Cerebellar cortex (tissue), 1 donor: ENCODE measurements at regions not wholly inside any gene's neighbourhood (a gene's known extent, or its start where the extent isn't known, plus 50 kb on each side); places are given as distances from the start of the nearest gene placed in this dataset.

Experiments
- DNase-seq: peaks from one replicate; pipeline ENCODE4 v3.0.0-alpha.2; 2015; ENCODE audit warnings: low spot score

GRCh38 chr6:137758661-137759060 is 108.4 kb upstream of the TNFAIP3 start:
- no peak for DNase-seq

- no peak for DNase-seq
These were observed 107.4 kb upstream of the TNFAIP3 start for GRCh38 chr6:137759624-137760023.

GRCh38 chr6:137761072-137761471 is 106.0 kb upstream of the TNFAIP3 start:
- no peak for DNase-seq

GRCh38 chr6:137761487-137761886 is 105.6 kb upstream of the TNFAIP3 start:
- no peak for DNase-seq

- no peak for DNase-seq
These were observed 104.6 kb upstream of the TNFAIP3 start for GRCh38 chr6:137762168-137763090.

- no peak for DNase-seq
These were observed 103.6 kb upstream of the TNFAIP3 start for GRCh38 chr6:137763436-137763835.

GRCh38 chr6:137763886-137764285 is 103.2 kb upstream of the TNFAIP3 start:
- DNase-seq, result no peak

- DNase-seq, result no peak
These were observed 102.6 kb upstream of the TNFAIP3 start for GRCh38 chr6:137764464-137764863.

- no peak for DNase-seq
These were observed 102.0 kb upstream of the TNFAIP3 start for GRCh38 chr6:137765059-137765458.

- no peak for DNase-seq
These were observed 100.3 kb upstream of the TNFAIP3 start for GRCh38 chr6:137766596-137767370.

- DNase-seq, result no peak
These were observed 99.6 kb upstream of the TNFAIP3 start for GRCh38 chr6:137767465-137767864.

- DNase-seq, result no peak
These were observed 99.0 kb upstream of the TNFAIP3 start for GRCh38 chr6:137767911-137768690.

GRCh38 chr6:137768935-137769334 is 98.1 kb upstream of the TNFAIP3 start:
- DNase-seq, result no peak

GRCh38 chr6:137769797-137770362 is 97.2 kb upstream of the TNFAIP3 start:
- no peak for DNase-seq

GRCh38 chr6:137772541-137773250 is 94.4 kb upstream of the TNFAIP3 start:
- no peak for DNase-seq

GRCh38 chr6:137775227-137775626 is 91.8 kb upstream of the TNFAIP3 start:
- DNase-seq, result no peak

GRCh38 chr6:137775720-137776119 is 91.3 kb upstream of the TNFAIP3 start:
- no peak for DNase-seq

GRCh38 chr6:137776256-137776655 is 90.8 kb upstream of the TNFAIP3 start:
- DNase-seq, result no peak

GRCh38 chr6:137776786-137777686 is 90.0 kb upstream of the TNFAIP3 start:
- DNase-seq, result no peak

GRCh38 chr6:137777687-137778075 is 89.4 kb upstream of the TNFAIP3 start:
- no peak for DNase-seq
